ENCODE measurements at regions not wholly inside any gene's neighbourhood (a gene's known extent, or its start where the extent isn't known, plus 50 kb on each side); places are given as distances from the start of the nearest gene placed in this dataset.

- TF ChIP-seq SP1 (IDR thresholded peaks at IDR 0.05) (no peak), TARDBP (IDR thresholded peaks at IDR 0.05) (no peak), HDGF (IDR thresholded peaks at IDR 0.05; ENCODE audit: borderline replicate concordance) (no peak), ARNT (IDR thresholded peaks at IDR 0.05) (no peak), FOXK2 (IDR thresholded peaks at IDR 0.05) (no peak)
Observed at GRCh38 chr20:7250337-7250736, 482.9 kb downstream of the BMP2 start.
